ENCODE measurements at regions not wholly inside any gene's neighbourhood (a gene's known extent, or its start where the extent isn't known, plus 50 kb on each side); places are given as distances from the start of the nearest gene placed in this dataset.

GRCh38 chr15:58269455-58270414, 131.6 kb downstream of the AQP9 start:
- TF ChIP-seq, protein P1, sequence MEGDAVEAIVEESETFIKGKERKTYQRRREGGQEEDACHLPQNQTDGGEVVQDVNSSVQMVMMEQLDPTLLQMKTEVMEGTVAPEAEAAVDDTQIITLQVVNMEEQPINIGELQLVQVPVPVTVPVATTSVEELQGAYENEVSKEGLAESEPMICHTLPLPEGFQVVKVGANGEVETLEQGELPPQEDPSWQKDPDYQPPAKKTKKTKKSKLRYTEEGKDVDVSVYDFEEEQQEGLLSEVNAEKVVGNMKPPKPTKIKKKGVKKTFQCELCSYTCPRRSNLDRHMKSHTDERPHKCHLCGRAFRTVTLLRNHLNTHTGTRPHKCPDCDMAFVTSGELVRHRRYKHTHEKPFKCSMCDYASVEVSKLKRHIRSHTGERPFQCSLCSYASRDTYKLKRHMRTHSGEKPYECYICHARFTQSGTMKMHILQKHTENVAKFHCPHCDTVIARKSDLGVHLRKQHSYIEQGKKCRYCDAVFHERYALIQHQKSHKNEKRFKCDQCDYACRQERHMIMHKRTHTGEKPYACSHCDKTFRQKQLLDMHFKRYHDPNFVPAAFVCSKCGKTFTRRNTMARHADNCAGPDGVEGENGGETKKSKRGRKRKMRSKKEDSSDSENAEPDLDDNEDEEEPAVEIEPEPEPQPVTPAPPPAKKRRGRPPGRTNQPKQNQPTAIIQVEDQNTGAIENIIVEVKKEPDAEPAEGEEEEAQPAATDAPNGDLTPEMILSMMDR (IDR thresholded peaks at IDR 0.05; ENCODE audit: borderline replicate concordance, control extremely low read depth, extremely low read depth, insufficient read depth, missing control alignments): peak; percentile 32
- in situ Hi-C loops (cut with MboI; ENCODE audit: low sequenced_read_pairs, unreplicated experiment): no loop called here
- peak; percentile 52 for DNase-seq (ENCODE audit: low spot score)

DNA sequence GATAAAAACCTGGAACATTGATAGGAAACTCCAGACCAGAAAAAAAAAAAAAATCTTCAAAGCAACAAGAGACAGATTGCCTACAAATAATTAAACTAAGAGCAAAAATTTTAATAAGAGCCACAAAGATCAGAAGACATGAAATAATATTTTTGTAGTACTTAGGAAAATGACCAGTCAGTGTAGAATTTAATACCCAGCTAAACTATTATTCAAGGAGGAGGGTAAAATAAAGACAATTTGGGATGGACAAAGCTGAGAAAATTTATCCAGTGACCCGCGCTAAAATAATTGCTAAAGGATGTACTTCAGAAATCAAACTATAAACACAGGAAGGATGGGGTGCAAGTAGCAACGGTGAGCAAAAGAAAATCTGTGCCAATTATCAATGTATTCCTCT, 133.2 kb downstream of the AQP9 start:
- TF ChIP-seq, protein P1 (IDR thresholded peaks at IDR 0.05; ENCODE audit: borderline replicate concordance, control extremely low read depth, extremely low read depth, insufficient read depth, missing control alignments): no peak
- in situ Hi-C loops (cut with MboI; ENCODE audit: low sequenced_read_pairs, unreplicated experiment): no loop called here
- no peak for DNase-seq (ENCODE audit: low spot score)

GRCh38 chr15:58273104-58273503, 134.9 kb downstream of the AQP9 start:
- no peak for DNase-seq (ENCODE audit: low spot score)
- TF ChIP-seq, protein P1 (IDR thresholded peaks at IDR 0.05; ENCODE audit: borderline replicate concordance, control extremely low read depth, extremely low read depth, insufficient read depth, missing control alignments): no peak
- in situ Hi-C loops (cut with MboI; ENCODE audit: low sequenced_read_pairs, unreplicated experiment): no loop called here

DNA sequence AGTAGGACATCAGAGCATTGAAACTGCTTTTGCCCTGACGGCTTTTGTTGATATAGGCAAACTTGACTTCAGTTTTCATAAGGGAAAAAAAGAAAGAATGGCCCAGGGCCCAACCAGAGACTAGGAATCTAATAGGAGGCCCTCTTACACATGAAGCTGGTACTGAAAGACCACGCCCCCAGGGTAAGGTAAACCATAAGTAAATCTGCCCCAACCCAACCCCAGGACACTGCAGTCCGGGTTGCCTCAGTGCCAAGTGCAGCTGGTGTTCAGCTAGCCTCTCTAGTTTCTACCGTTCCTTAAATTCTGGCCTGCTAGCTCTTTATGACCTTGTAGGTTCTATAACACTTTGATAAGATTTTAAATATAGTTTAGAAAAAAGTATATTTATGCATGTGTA, 136.7 kb downstream of the AQP9 start:
- in situ Hi-C loops (cut with MboI; ENCODE audit: low sequenced_read_pairs, unreplicated experiment): no loop called here
- no peak for DNase-seq (ENCODE audit: low spot score)
- TF ChIP-seq, protein P1 (IDR thresholded peaks at IDR 0.05; ENCODE audit: borderline replicate concordance, control extremely low read depth, extremely low read depth, insufficient read depth, missing control alignments): no peak

DNA sequence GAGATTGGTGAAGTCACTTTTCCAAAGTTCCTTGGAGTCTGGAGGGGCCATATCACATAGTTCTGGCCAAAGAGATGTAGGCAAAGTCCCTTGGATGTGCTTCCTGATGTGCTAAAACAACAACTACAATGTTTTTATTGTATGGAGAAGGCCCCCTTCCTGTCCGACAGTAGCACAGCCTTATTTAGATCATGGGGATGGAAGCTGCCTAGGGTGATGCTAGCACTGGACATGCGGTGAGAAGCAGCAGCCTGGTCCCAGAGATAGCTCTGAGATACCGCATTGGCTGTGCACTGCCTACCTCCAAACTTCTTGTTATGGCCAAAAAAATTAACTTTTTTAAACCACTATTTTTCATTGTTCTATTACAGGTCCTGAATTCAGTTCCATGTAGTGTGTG, 137.6 kb downstream of the AQP9 start:
- in situ Hi-C loops (cut with MboI; ENCODE audit: low sequenced_read_pairs, unreplicated experiment): no loop called here
- TF ChIP-seq, protein P1 (IDR thresholded peaks at IDR 0.05; ENCODE audit: borderline replicate concordance, control extremely low read depth, extremely low read depth, insufficient read depth, missing control alignments): no peak
- no peak for DNase-seq (ENCODE audit: low spot score)

DNA sequence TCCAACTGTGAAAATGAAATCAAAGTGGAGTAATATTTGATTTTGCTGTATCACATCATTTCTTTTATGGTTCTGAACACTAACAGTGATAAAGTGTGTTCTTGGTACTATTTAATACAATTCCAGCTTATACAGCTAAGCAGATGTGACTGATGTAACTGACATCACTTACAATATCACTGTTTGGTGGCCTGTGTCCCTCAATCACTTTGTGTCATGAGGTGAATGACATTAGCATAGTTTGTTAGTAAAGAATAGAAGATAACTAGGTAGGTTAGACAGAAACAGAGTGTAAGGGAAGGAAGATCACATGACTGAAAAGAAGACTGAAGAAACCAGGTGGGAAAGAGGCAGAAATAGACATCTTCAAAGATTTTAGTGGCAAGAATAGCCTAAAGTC, 138.7 kb downstream of the AQP9 start:
- DNase-seq (ENCODE audit: low spot score): no peak
- TF ChIP-seq, protein P1 (IDR thresholded peaks at IDR 0.05; ENCODE audit: borderline replicate concordance, control extremely low read depth, extremely low read depth, insufficient read depth, missing control alignments): no peak
- in situ Hi-C loops (cut with MboI; ENCODE audit: low sequenced_read_pairs, unreplicated experiment): no loop called here
